ENCODE measurements at regions not wholly inside any gene's neighbourhood (a gene's known extent, or its start where the extent isn't known, plus 50 kb on each side); places are given as distances from the start of the nearest gene placed in this dataset.

DNA sequence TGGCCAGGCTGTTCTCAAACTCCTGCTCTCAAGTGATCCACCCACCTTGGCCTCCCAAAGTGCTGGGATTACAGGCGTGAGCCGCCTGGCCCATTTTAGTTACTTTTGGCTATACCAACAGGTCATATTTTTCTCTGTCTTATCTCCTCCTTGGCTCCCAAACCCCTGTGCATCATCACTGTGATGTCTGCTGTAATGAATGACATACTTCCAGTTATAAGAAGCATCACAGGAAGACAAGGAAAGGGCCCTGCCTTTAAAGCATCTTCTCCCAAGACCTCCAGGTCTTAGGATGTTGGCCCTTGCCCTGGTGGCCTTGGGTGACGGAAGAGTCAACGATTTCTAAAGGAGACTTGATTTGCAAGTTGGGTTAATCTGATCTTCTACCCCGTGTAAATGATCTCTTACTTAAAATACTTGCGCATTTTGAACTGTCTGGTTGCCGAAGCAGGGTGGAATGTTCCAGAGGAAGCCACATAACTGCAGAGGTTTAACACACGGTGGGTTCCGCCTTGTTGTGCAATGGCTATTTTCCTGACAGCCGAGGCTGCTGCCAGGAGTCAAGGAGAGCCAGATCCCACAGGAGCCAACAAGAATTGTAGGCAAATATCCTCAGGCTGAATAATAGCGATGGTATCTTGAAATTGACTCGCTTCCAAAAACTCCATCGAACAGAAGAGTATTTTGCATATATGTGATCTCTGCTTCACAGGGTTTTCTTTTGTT is 55.7 kb upstream of the PLXNC1 start:
- TF ChIP-seq CTCF (IDR thresholded peaks at IDR 0.05; ENCODE audit: insufficient read depth, low read depth, low read length) (no peak), EZH2 (IDR thresholded peaks at IDR 0.05; ENCODE audit: insufficient read depth, low read length) (no peak)
